ENCODE measurements at regions not wholly inside any gene's neighbourhood (a gene's known extent, or its start where the extent isn't known, plus 50 kb on each side); places are given as distances from the start of the nearest gene placed in this dataset.

GRCh38 chr6:40205801-40206200 is 271.5 kb upstream of the MOCS1 start:
- TF ChIP-seq, protein P1, sequence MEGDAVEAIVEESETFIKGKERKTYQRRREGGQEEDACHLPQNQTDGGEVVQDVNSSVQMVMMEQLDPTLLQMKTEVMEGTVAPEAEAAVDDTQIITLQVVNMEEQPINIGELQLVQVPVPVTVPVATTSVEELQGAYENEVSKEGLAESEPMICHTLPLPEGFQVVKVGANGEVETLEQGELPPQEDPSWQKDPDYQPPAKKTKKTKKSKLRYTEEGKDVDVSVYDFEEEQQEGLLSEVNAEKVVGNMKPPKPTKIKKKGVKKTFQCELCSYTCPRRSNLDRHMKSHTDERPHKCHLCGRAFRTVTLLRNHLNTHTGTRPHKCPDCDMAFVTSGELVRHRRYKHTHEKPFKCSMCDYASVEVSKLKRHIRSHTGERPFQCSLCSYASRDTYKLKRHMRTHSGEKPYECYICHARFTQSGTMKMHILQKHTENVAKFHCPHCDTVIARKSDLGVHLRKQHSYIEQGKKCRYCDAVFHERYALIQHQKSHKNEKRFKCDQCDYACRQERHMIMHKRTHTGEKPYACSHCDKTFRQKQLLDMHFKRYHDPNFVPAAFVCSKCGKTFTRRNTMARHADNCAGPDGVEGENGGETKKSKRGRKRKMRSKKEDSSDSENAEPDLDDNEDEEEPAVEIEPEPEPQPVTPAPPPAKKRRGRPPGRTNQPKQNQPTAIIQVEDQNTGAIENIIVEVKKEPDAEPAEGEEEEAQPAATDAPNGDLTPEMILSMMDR (IDR thresholded peaks at IDR 0.05): no peak
- no peak for DNase-seq (ENCODE audit: low spot score)
- no peak for ATAC-seq (ENCODE audit: low FRiP score)

DNA sequence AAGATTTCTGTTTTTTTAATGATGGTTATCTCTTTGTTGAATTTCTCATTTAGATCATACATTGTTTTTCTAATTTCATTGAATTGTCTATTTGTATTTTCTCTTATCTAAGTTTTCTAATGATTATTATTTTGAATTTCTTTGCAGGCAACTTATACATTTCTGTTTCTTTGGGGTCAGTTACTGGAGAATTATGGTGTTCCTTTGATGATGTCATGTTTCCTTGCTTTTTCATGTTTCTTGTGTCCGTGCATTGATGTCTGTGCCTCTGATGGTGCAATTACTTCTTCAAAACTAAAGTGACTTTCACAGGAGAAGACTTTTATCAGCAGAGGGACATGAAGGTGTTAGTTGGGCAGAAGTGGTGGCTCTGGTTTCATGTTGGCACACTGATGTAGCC is 270.7 kb upstream of the MOCS1 start:
- ATAC-seq (ENCODE audit: low FRiP score): no peak
- TF ChIP-seq, protein P1 (IDR thresholded peaks at IDR 0.05): no peak
- no peak for DNase-seq (ENCODE audit: low spot score)

- ATAC-seq (ENCODE audit: low FRiP score) (no peak), DNase-seq (ENCODE audit: low spot score) (no peak)
- TF ChIP-seq, protein P1 (IDR thresholded peaks at IDR 0.05): no peak
These were observed 263.1 kb upstream of the MOCS1 start for GRCh38 chr6:40197371-40197770.

- ATAC-seq (ENCODE audit: low FRiP score) (no peak), DNase-seq (ENCODE audit: low spot score) (no peak)
- TF ChIP-seq, protein P1 (IDR thresholded peaks at IDR 0.05): no peak
These were observed 261.9 kb upstream of the MOCS1 start for GRCh38 chr6:40196135-40196518.

DNA sequence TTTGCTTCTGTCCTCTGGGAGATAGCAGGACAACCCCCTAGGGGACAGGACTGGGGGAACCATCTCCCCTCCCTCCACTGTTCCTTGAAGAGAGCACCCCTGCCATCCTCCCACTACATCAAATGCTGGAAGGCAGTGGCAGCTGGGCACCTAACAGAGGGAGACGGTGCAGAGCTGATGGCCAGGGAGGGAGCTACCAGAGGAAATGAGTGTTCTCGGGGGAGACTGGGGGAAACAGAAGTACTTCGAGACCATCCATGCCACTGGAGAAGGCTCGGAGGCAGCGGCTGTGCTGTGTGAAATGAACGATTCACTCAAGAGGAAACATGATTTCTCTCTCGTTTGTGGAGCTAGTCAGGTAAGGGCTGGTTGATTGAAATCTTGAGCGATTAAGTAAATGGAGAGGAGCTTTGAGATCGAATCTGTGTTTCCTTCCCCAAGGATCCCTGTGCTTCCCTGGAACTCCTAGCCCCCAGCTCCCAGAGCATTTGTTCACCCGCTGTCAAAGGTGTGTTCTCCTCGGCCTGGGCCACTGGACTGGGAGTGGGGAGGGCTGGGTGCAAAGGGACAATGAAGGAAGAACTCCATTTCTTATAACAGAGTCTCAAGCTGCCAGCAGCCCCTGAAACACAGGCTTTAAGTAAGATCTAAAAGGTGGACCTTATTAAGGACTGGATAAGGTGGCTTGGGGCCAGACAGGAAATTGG is 261.3 kb upstream of the MOCS1 start:
- ATAC-seq (ENCODE audit: low FRiP score): no peak
- DNase-seq (ENCODE audit: low spot score): no peak
- TF ChIP-seq, protein P1 (IDR thresholded peaks at IDR 0.05): no peak

GRCh38 chr6:40194447-40195170 is 260.3 kb upstream of the MOCS1 start:
- no peak for DNase-seq (ENCODE audit: low spot score)
- ATAC-seq (ENCODE audit: low FRiP score): no peak
- TF ChIP-seq, protein P1 (IDR thresholded peaks at IDR 0.05): no peak

- ATAC-seq (ENCODE audit: low FRiP score): no peak
- TF ChIP-seq, protein P1 (IDR thresholded peaks at IDR 0.05): no peak
- DNase-seq (ENCODE audit: low spot score): no peak
These were observed 258.3 kb upstream of the MOCS1 start for GRCh38 chr6:40192516-40192915.
